Activated naive CD8-positive, alpha-beta T cell treated with anti-CD3 and anti-CD28 coated beads, Interleukin-2, amount 50 U/mL, for 16 hours (primary cell): ENCODE measurements at regions not wholly inside any gene's neighbourhood (a gene's known extent, or its start where the extent isn't known, plus 50 kb on each side); places are given as distances from the start of the nearest gene placed in this dataset.

Experiments
- DNase-seq: peaks from one replicate; pipeline ENCODE4 v3.0.0-alpha.2; 2020; ENCODE audit warnings: low read depth, low spot score

DNA sequence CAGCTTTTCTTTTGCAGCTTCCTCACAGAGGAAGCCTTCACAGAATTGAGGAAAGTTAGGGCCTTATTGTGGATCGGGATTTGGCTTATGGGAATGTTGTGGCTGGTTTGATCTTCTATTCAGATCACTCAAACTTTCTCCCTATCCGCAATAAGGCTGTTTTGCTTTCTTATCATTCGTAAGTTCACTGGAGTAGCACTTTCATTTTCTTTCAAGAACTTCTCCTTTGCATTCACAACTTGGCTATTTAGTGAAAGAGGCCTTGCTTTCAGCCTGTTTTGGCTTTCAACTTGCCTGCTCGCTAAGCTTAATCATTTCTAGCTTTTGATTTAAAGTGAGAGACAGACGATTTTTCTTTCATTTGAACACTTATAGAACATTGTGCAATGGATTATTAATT, 181.9 kb upstream of the B3GALT2 start:
- no peak for DNase-seq

- no peak for DNase-seq
Observed at GRCh38 chr1:193367863-193368262, 181.4 kb upstream of the B3GALT2 start.

- no peak for DNase-seq
Observed at GRCh38 chr1:193366764-193367507, 180.5 kb upstream of the B3GALT2 start.

GRCh38 chr1:193365966-193366365, 179.6 kb upstream of the B3GALT2 start:
- DNase-seq = no peak

DNA sequence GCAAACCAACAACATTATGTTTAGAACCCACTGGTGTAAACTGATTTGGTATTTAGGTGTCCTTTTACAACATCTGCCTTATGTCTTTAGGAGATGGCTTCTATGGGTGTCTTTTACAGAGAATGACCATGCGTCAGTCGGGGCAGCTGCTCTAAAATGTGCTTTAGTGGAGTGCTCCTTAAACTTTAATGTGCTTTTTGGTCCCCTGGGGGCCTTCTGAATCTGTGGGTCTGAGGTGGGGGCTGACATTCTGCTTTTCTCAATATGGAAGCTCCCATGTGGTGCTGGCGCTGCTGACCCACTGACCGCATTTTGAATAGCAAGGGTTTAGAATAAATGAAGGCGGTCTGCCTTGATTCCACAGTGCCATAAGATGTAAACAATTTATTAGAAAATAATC, 173.2 kb upstream of the B3GALT2 start:
- no peak for DNase-seq

DNA sequence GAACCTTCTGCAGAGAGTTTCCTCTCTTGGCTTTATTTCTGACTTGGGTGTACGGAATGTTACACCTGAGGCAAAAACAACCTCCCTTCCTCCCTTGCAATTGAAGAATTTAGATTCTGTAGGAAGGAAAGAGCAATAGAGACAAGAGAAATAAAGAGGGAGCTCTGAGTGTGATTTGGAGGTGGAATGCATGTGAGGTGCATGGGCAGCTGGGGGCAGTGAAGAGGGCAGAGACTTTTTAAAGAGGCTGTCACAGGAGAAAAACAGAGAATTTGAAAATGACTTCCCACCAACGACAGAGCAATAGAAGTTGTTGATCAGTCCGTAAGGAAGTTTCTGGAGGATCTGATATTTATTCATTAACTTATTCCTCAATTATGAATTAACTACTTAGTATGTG, 172.0 kb upstream of the B3GALT2 start:
- DNase-seq = no peak

DNA sequence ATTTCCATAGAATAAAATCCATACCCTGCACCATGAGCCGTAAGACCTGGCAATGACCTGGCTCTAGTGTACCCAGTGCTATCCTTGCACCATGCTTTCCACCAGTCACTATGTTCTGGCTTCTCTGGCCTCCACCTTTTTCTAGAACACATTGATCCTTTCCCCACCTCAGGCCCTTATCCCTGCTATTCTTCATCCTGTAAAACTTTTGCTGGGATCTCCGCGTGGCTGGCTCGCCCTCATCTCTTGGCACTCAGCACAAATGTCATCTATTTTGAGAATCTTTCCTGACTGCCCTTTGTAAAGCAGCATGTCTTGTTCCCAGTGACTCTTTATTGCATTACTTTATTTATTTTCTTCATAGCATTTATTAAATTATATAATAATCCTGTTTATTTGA, 169.8 kb upstream of the B3GALT2 start:
- no peak for DNase-seq

GRCh38 chr1:193355626-193356025, 169.2 kb upstream of the B3GALT2 start:
- no peak for DNase-seq

DNA sequence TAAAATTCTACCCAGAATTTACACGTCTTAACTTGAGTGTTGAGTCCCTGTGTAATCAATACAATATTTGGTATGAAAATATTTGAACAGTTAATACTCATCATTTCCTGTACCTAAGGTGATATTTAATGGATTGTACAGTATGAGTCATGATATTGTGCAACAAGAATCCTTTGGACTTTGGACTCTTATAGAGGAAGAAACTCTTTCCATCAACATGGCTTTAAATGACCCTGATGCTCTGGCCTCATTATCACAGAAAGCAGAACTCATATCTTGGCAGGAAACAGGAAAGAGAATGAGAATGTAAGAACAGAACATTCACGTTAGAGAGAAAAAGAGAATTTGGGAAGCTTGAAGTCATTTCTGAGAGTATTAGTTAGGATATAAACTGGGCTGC, 168.8 kb upstream of the B3GALT2 start:
- no peak for DNase-seq

- DNase-seq = no peak
Observed at GRCh38 chr1:193348769-193349535, 162.5 kb upstream of the B3GALT2 start.

DNA sequence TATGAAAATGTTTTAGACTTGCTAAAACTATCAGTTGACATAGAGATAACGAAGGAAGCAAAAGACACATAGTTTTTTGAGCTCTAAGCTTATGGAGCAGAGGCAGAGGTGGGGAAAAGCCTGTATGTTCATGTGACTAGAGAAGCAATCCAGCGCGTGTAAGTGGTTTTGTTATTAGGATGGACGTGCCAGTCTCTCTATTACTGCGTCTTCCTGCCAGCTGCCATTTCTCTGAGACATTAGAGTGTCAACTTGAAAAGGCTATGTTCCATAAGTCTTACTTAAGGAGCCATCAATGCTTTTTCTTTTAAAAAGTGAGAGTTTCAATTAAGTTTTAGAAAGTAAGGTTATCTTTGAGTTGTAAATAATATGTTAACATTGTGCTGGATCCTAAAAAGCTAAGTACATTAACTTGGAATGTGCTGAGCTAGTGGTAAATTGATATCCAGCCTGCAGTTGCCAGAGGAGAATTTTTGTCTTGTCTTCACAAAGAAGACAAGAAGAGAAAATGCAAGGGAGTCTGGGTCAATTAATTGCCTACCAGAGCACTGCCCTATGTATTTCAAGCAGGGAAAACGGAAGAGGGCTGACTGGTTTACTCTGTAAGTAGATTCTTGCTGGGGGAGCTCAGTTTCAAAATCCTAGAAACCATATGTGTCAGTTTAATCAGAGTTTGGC, 161.8 kb upstream of the B3GALT2 start:
- no peak for DNase-seq

DNA sequence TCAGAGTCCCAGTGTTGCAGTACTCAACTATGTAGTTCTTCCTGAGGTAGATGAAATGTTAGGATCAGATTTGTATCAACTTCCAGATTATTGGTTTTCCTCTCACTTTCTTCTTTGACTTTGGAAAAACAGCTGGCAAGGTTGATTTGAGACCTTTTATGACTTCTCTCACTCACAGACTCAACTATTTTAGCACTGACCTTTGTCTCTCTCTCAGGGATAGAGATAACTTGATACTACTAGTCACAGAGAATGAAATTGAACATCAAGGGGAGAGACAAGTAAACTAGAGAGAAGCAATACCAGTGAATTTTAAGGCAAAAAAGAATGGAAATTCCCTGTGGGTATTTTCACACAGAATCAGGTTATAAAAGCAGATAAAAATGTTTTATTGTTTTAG, 159.7 kb upstream of the B3GALT2 start:
- no peak for DNase-seq

GRCh38 chr1:193342811-193343210, 156.4 kb upstream of the B3GALT2 start:
- no peak for DNase-seq

- DNase-seq = no peak
Observed at GRCh38 chr1:193340331-193340730, 153.9 kb upstream of the B3GALT2 start.

GRCh38 chr1:193339401-193339800, 153.0 kb upstream of the B3GALT2 start:
- DNase-seq = no peak

DNA sequence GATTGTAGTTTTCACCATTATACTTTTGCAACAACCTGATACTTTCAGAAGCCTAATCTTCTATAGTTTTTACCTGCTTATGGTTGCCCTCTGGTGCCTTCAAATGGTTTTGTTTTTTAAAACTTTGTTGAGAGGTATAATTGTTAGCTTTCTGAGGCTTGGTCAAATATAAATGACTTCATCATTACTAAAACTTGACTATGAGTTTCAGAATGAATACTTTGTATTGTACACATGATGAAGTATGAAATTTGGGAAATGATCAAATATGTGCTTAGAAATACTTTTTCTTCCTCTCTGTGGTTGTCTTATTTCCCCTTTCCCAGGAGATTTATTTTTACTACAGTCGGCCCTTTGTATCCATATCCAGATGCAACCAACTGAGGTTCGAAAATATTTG, 151.8 kb upstream of the B3GALT2 start:
- no peak for DNase-seq

DNA sequence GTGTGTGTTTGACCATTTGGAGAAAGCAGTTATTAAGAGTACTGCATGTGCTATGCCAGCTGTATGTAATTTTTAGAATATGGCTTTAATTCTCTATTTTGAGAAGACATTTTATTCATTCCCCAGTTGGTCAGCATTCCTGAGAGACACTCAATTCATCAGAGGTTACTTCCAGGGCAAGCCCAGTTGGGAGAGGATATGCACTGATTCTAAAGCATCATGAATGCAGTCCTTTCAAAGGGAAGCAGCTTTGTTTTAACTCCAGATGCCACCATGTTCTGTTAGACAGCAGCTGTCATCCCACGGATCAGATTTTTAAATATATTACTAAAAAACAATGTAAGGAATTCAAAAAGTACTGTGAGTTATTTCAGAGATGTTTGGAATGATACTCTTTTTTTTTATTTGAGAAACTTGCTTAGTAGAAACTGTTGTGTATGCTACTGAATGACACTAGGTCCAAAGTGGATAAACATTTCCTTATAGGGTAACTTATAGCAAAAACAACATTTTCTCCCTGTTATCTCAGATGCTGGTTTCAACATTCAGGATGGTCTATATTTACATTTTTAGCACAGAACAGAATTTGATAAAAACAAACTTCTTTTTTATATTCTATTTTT, 149.5 kb upstream of the B3GALT2 start:
- no peak for DNase-seq

GRCh38 chr1:193333166-193333565, 146.8 kb upstream of the B3GALT2 start:
- no peak for DNase-seq

- DNase-seq = no peak
Observed at GRCh38 chr1:193326296-193326695, 139.9 kb upstream of the B3GALT2 start.

GRCh38 chr1:193325771-193326170, 139.4 kb upstream of the B3GALT2 start:
- DNase-seq = no peak

DNA sequence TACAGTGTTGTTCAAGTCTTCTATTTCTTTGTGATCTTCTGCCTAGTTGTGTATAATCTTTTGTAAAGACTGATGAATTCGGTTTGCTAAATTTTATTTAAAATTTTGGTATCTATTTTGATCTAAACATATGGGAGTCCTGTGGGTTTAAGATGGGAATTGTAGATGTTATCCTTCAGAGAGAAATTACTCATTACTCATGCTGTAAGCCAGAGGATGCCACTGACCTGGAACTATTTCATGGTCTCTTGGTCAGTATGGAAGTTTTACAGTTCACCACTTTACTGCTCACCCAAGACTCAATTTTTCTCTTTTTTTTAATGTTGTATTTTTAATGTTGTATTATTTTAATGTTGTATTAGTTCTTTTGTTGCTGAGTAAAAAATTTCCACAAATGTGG, 138.6 kb upstream of the B3GALT2 start:
- DNase-seq = no peak

GRCh38 chr1:193322211-193322610, 135.8 kb upstream of the B3GALT2 start:
- DNase-seq = no peak
